ENCODE measurements at regions not wholly inside any gene's neighbourhood (a gene's known extent, or its start where the extent isn't known, plus 50 kb on each side); places are given as distances from the start of the nearest gene placed in this dataset.

DNA sequence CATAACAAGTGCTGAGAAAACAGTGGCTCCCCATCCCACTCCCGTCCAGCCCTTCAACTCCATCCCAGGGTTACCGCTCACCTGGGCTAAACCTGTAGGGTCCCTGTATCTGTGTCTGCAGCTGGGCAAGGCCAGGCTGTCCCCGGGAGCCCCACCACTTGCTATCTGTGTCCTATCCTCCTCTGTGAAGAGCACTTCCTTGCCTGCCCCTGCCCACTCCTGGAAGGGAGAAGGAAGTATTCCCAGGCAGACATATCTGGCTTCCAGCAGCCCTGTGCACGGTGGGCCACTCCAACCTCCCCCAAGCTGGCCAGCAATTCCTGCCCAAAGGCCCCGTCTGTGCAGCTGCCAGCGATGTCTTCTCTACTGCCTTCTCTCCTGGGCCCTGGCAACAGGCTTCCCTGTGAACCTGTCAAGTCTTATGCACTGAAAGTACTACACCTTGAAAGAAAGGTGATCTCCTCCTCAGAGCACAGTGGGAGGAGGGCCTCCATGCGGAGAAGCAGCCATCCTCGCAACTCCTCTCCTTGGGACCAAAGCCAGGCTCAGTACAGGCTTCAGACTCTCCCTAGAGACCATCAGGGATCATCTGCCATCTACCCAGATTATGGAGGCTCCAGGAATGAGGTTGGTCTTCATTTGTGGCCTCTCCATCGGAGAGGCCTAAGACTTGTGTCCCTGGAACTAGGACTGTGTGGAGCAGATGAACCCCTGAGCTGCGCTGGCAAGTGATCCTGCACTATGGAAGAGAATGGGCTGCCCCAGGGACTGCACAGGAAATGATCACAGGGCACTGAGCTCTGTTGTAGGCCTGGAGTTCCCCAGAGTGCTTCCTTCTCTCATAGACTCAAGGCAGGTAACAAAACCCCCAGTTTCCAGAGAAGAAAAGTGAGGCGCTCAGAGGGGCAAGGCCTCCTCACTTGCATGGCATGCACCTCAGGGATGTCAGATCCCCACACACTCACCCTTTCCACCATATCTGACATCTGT, 663.6 kb downstream of the BCL11B start:
- peaks cover 7% of the 10 kb centered on the region for H3K4me1 Mint-ChIP-seq
- intact Hi-C loops (cut with micrococcal nuclease), result no loop called here
- no peaks in the 10 kb centered on the region for H3K9me3 Mint-ChIP-seq
- H3K36me3 Mint-ChIP-seq (ENCODE audit: low read depth), result no peaks in the 10 kb centered on the region
- DNase-seq, result no peak
- no peaks in the 10 kb centered on the region for H3K27me3 Mint-ChIP-seq
- H3K27ac Mint-ChIP-seq, result no peak overlapping the region
- H3K4me3 Mint-ChIP-seq, result no peak overlapping the region

DNA sequence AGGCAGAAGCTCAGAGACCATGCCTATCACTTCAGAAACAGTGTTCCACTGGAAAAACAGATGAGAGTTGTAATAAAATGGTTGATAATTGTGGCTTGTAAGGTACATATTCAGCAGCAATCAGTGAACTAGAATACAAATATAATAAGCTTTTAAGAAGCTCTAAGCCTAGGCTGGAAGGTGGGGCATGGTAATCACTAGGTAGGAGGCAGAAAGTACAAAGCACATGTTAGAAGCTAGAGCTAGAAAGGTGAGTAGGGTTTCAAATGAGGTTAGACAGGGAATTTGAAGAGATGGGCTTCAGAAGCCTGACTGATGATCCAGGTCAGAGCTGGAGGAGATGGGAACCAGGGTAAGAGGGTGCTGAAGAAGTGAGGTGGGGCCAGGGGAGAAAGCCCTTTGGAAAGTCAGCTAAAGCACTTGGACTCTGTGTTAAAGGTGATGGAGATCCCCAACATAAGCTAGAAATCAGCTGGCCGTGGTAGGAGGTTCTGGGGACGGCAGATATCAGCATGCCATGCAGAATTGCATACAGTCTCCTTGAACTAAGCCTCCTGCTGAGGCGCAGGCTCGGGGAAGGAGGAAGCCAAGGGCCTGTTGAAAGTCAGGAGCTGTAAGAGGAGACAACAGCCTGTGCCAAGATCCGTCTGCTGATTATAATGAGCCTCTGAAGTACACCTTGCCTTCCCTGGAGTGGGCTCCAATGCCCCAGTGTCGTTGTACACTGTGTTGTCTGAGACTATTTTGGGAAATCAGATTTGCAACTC, 659.4 kb downstream of the BCL11B start:
- no peak overlapping the region for H3K27ac Mint-ChIP-seq
- no peak for DNase-seq
- H3K4me1 Mint-ChIP-seq, result peaks cover 7% of the 10 kb centered on the region
- no peak overlapping the region for H3K4me3 Mint-ChIP-seq
- intact Hi-C loops (cut with micrococcal nuclease), result no loop called here
- peaks cover 3% of the 10 kb centered on the region for H3K9me3 Mint-ChIP-seq
- H3K27me3 Mint-ChIP-seq, result no peaks in the 10 kb centered on the region
- no peaks in the 10 kb centered on the region for H3K36me3 Mint-ChIP-seq (ENCODE audit: low read depth)

DNA sequence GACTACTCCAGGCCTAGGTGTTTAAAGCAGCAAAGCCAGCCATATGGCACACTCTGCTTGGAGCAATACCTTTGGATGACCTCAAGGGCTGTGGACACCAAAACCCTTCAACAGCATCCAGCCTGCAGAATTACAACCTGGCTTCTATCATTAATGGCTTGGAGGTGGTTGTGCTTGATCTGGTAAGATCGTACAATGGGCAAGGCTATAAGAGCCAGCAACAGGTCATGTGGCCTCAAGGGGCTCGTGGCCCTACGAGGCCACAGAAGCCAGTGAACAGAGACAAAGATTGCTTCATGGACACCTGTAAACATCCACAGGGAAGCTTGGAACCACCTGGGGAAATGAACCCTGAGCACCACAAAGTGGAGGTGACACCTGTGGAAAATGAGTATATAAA, 657.3 kb downstream of the BCL11B start:
- Mint-ChIP-seq H3K27me3 (no peaks in the 10 kb centered on the region), H3K36me3 (ENCODE audit: low read depth) (no peaks in the 10 kb centered on the region), H3K27ac (no peak overlapping the region), H3K9me3 (peaks cover 6% of the 10 kb centered on the region), H3K4me3 (no peak overlapping the region), H3K4me1 (no peaks in the 10 kb centered on the region)
- no peak for DNase-seq
- intact Hi-C loops (cut with micrococcal nuclease), result no loop called here

DNA sequence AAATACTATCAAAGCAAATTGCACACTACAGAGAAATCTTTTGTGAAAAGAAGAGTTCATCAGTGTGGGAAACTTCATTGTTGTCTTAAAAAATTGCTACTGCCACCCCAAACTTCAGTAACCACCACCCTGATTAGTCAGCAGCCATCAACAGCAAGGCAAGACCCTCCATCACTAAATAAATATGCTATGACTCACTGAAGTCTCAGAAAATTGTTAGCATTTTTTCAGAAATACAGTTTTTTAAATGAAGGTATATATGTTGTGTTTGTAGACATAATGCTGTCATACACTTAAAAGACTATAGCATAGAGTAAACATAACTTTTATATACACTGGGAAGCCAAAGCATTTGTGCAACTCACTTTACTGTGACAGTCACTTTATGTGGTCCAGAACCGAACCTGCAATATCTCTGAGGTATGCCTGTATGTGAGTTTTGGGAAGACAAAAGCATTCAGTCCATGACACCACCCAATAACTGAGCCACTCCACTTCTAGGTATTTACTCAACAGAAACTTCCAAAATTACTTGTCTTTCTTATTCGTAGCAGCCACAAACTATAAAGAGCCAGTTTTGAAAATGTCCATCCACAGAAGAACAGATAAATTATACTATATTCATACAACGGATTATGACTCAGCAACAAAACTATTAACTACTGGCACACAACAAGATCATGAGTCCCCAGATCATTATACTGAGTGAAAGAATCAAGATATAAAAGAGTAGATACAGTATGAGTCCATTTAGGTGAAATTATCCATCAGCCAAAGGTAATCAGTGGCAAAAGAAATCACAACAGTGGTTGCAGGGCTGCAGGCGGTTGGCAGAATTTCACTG, 649.6 kb downstream of the BCL11B start:
- intact Hi-C loops (cut with micrococcal nuclease), result no loop called here
- Mint-ChIP-seq H3K9me3 (peaks cover 18% of the 10 kb centered on the region), H3K27ac (no peak overlapping the region), H3K4me3 (no peak overlapping the region), H3K36me3 (ENCODE audit: low read depth) (no peaks in the 10 kb centered on the region), H3K27me3 (no peaks in the 10 kb centered on the region), H3K4me1 (no peaks in the 10 kb centered on the region)
- peak; percentile 19 for DNase-seq

DNA sequence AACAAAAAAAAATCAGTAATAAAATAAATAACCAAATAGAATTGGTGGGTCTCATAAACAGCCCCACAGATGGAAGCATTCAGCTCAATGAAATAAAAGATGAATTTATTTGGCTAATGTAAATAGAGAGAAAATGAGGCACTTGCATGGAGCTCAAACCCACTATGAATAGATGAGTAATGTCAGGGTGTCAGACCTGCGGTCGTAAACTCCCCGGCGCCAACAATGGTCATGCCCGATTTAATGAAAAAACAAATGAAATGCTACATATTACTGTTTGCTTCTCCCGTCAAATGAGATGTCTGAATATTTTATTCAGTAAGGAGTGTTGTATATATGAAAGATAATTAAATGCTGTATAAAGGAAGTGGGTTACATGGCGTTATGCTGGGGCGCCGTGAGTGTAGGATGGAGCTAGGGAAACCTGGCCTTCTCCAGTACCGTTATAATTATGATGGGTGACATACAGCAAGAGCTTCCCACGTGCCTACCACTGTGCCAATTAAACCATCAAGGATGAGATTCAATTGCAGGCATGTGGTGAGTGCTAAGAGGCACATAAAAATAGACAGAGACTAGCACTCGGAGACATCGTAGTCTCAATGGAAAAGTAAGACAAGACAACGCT, 648.1 kb downstream of the BCL11B start:
- no peak overlapping the region for H3K27ac Mint-ChIP-seq
- peak; percentile 29 for DNase-seq
- intact Hi-C loops (cut with micrococcal nuclease), result no loop called here
- H3K9me3 Mint-ChIP-seq, result peaks cover 23% of the 10 kb centered on the region
- no peaks in the 10 kb centered on the region for H3K27me3 Mint-ChIP-seq
- H3K36me3 Mint-ChIP-seq (ENCODE audit: low read depth), result no peaks in the 10 kb centered on the region
- H3K4me3 Mint-ChIP-seq, result no peak overlapping the region
- H3K4me1 Mint-ChIP-seq, result no peaks in the 10 kb centered on the region

DNA sequence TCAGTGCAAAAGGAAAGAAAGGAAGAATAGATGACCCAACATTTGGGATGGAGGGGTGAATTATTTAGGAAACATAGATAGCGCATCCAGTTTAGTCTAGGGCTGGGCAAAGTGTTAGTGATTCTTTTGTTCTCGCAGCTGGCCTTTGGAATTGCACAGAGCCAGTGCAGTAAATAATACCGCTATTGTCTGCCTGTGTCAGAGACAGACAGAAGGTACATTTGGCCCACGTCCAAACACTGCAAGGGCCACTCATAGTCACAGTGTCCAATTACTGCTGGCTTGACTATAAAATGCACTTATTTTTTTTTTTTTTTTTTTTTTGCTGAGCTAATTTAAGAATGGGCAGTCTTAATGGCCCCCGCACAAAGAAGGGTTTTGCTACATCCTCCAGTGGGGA, 638.6 kb downstream of the BCL11B start:
- Mint-ChIP-seq H3K27me3 (no peaks in the 10 kb centered on the region), H3K9me3 (no peaks in the 10 kb centered on the region), H3K36me3 (ENCODE audit: low read depth) (no peaks in the 10 kb centered on the region), H3K4me1 (no peaks in the 10 kb centered on the region), H3K27ac (no peak overlapping the region), H3K4me3 (no peak overlapping the region)
- intact Hi-C loops (cut with micrococcal nuclease), result no loop called here
- peak; percentile 30 for DNase-seq

DNA sequence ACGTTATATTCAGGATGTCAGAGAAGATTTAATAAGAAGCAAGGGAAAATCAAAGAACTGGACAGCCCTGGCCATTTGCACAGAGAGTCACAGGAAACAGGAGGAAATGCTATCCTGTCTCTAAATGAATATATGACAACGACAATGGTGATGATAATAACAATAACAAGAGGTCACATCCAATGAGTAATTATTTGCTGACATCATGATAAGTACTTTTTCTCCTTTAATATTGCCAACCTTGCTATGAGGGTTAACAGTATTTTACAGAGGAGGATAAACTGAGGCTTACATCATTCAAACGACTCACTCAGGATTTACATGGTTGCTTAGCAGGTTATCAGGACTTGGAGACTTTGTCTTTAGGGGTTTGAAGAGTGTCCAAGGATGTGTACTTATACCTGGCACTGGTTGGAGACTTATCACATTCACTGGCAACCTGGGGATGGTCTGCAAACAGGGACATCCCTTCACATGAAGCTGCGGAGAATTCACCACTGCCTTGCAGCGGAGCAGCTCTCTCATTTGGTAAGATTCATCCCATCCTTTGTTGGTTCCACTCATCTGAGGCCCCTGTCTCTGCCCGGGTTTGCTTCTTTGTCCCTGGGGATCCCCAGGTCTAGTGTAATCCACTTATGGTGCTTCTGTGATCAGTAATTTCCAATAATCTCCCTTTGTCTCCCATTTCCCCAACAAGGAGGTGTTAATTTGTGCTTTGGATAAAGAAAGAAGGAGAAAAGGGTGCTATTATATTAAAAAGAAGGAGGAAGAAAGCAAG, 637.8 kb downstream of the BCL11B start:
- H3K4me3 Mint-ChIP-seq, result no peak overlapping the region
- H3K27ac Mint-ChIP-seq, result no peak overlapping the region
- no peaks in the 10 kb centered on the region for H3K9me3 Mint-ChIP-seq
- intact Hi-C loops (cut with micrococcal nuclease), result no loop called here
- H3K27me3 Mint-ChIP-seq, result no peaks in the 10 kb centered on the region
- H3K4me1 Mint-ChIP-seq, result no peaks in the 10 kb centered on the region
- peak; percentile 47 for DNase-seq
- H3K36me3 Mint-ChIP-seq (ENCODE audit: low read depth), result no peaks in the 10 kb centered on the region

DNA sequence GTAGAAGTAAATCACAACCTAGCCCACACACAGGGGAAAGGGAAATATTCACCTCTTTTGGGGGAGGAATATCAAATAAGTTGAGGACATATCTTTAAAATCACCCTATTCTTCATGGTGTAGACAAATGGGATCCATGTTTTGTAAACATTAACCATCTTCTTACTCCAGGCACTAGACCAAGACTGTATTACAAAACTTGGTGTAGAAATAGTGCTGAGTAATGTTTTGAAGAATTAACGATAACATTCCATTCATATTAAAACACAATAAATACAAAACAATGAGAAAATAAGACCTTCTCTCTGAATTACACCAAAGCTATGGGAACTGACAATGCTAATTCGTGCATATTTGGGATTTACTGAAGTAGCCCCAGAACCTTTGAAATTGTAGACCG, 633.6 kb downstream of the BCL11B start:
- intact Hi-C loops (cut with micrococcal nuclease), result no loop called here
- Mint-ChIP-seq H3K9me3 (no peaks in the 10 kb centered on the region), H3K36me3 (ENCODE audit: low read depth) (no peaks in the 10 kb centered on the region), H3K4me3 (no peak overlapping the region), H3K27ac (no peak overlapping the region), H3K27me3 (no peaks in the 10 kb centered on the region), H3K4me1 (no peaks in the 10 kb centered on the region)
- no peak for DNase-seq

DNA sequence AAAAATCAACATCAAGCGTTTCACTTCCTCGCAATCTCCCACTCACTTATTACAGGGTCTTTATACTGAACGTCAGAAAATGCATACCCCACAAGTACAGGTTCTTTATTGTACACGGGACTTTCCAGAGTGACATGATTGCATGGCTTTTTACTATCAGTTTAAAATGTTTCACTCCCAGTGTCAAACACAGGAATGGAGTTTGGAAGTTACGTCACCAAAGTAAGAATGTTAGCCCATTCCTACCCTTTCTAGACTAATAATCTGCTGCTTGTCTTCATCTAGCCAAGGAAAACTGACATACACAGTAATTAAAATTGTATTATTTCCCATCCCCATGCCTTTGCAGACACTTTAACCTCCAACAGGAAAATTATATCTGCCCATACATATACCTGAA, 624.2 kb downstream of the BCL11B start:
- intact Hi-C loops (cut with micrococcal nuclease), result no loop called here
- Mint-ChIP-seq H3K27me3 (no peaks in the 10 kb centered on the region), H3K36me3 (ENCODE audit: low read depth) (no peaks in the 10 kb centered on the region), H3K27ac (no peak overlapping the region), H3K9me3 (no peaks in the 10 kb centered on the region), H3K4me1 (no peaks in the 10 kb centered on the region), H3K4me3 (no peak overlapping the region)
- DNase-seq, result peak; percentile 13

DNA sequence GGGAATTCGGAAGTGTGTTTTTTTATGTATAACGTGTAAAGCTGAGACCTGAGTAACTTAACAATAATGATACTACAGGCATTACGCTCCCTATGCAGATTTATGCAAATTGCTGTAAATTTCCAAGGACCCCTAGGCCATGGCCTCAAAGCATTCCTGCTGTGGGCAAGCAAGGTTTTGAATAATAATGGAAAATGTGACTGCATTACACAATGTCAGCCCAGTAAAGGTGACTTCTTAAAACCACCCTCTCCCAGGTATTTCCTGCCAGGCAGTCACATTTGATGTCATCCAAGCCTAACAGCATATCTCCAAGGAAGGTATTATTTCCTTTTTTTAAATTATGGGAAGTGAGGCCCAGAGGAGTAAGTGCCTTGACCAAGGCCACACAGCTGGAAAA, 621.0 kb downstream of the BCL11B start:
- Mint-ChIP-seq H3K4me1 (no peaks in the 10 kb centered on the region), H3K27me3 (no peaks in the 10 kb centered on the region), H3K4me3 (no peak overlapping the region), H3K27ac (no peak overlapping the region), H3K36me3 (ENCODE audit: low read depth) (no peaks in the 10 kb centered on the region), H3K9me3 (peaks cover 4% of the 10 kb centered on the region)
- peak; percentile 37 for DNase-seq
- intact Hi-C loops (cut with micrococcal nuclease), result no loop called here

DNA sequence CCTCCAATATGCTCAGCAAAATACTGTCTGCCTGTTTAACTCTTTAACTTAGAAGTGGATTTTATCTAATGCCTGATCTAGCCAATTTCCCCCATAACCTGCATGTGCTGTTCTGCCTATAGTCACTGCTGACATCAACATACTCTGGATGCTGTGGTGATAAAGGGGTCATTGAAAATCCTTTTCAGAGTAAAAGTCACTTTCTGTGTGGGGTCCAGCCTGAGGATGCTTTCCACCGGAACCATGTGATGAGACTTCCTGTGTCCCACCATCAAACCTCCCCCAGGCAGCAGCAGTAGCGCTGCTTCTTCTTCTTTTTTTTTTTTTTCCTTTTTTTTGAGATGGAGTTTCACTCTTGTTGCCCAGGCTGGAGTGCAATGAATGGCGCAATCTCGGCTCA, 607.0 kb downstream of the BCL11B start:
- intact Hi-C loops (cut with micrococcal nuclease), result no loop called here
- H3K27me3 Mint-ChIP-seq, result peaks cover 14% of the 10 kb centered on the region
- no peaks in the 10 kb centered on the region for H3K9me3 Mint-ChIP-seq
- no peaks in the 10 kb centered on the region for H3K36me3 Mint-ChIP-seq (ENCODE audit: low read depth)
- H3K27ac Mint-ChIP-seq, result no peak overlapping the region
- no peak for DNase-seq
- H3K4me1 Mint-ChIP-seq, result no peaks in the 10 kb centered on the region
- no peak overlapping the region for H3K4me3 Mint-ChIP-seq

DNA sequence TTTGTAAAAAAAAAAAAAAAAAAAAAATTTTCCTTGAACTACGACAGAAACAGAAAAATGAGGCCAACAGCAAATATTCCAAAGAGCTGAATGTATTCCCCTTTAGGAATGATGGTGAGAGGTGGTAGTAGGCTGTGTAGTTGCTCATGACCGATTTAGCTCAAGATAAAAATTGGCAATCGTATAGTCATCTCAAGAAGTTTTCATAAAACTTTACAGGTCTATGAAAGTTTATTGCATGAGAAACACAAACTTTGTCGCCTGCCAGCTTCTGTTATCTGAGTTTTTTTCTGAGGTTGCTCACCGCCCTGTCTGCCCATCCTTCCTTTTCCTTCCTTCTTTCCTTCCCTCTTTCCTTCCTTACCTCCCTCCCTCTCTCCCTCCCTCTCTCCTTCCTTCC, 605.5 kb downstream of the BCL11B start:
- Mint-ChIP-seq H3K27ac (no peak overlapping the region), H3K27me3 (peaks cover 17% of the 10 kb centered on the region)
- intact Hi-C loops (cut with micrococcal nuclease), result no loop called here

DNA sequence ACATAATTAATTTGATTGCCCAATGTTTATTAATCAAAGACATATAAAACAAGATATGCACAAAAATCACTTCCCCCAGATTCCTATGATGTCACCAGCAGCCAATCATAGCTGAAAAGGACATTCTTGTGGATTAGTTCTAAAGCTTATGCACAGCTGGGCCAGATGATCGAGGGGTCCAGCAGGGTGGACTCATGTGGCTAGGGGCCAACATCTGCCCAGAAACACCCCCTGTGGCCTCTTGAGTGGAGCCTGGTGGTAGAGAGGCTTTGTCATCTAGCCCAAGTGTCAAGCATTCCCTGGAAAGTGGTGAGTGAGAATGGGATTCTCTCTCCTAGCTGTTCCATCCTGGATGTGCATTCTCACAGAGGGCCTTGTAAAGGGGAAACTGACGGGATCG, 590.0 kb downstream of the BCL11B start:
- Mint-ChIP-seq H3K27me3 (no peaks in the 10 kb centered on the region), H3K36me3 (ENCODE audit: low read depth) (no peaks in the 10 kb centered on the region), H3K4me1 (no peaks in the 10 kb centered on the region), H3K4me3 (no peak overlapping the region), H3K27ac (no peak overlapping the region), H3K9me3 (peaks cover 3% of the 10 kb centered on the region)
- peak; percentile 50 for DNase-seq
- intact Hi-C loops (cut with micrococcal nuclease), result no loop called here

More for the DNA sequence above, 605.5 kb downstream of the BCL11B start:
- no peaks in the 10 kb centered on the region for H3K36me3 Mint-ChIP-seq (ENCODE audit: low read depth)
- no peaks in the 10 kb centered on the region for H3K4me1 Mint-ChIP-seq
- DNase-seq, result no peak
- no peak overlapping the region for H3K4me3 Mint-ChIP-seq
- no peaks in the 10 kb centered on the region for H3K9me3 Mint-ChIP-seq

Data from activated CD4-positive, alpha-beta T cell treated with anti-CD3 and anti-CD28 coated beads, Interleukin-2, amount 10 ng/mL, durations not matched to agents 24 days and 14 days (primary cell).